IMR-90 (cell line): ENCODE measurements at regions not wholly inside any gene's neighbourhood (a gene's known extent, or its start where the extent isn't known, plus 50 kb on each side); places are given as distances from the start of the nearest gene placed in this dataset.

Experiments used
- CTCF ChIP-seq: conservative IDR thresholded peaks from 2 replicates; pipeline ENCODE4 v1.5.1; 2012; ENCODE audit warnings: mild to moderate bottlenecking, low read depth, low read length, improper control_type of control experiment
- FOS ChIP-seq: fragments of 150-350 bp; IDR thresholded peaks from 2 replicates; pipeline ENCODE4 v1.6.1; 2016; ENCODE audit warnings: low read depth, low read length
- SMC3 ChIP-seq: fragments of 150-350 bp; IDR thresholded peaks from 2 replicates; pipeline ENCODE4 v1.6.1; 2016; ENCODE audit warnings: low read depth, mild to moderate bottlenecking, antibody characterized with exemption, low read length, moderate library complexity

GRCh38 chr2:149877913-149878312 is 290.3 kb upstream of the MMADHC start:
- no peak for TF ChIP-seq FOS
- TF ChIP-seq SMC3, result no peak
- no peak for TF ChIP-seq CTCF
